ENCODE measurements at regions not wholly inside any gene's neighbourhood (a gene's known extent, or its start where the extent isn't known, plus 50 kb on each side); places are given as distances from the start of the nearest gene placed in this dataset.
"Not testable (repeated sequence)": the region's sequence is repeated elsewhere in the genome, so short reads cannot be mapped to it uniquely, and the experiment has no call there.

GRCh38 chr18:59800897-59801296 lies 98.9 kb upstream of the PMAIP1 start:
- no peak for DNase-seq (ENCODE audit: low read depth)

GRCh38 chr18:59799383-59800015 lies 100.3 kb upstream of the PMAIP1 start:
- no peak for DNase-seq (ENCODE audit: low read depth)

- no peak for DNase-seq (ENCODE audit: low read depth)
Measured at GRCh38 chr18:59795882-59796281, 98.7 kb upstream of the CCBE1 start.

- DNase-seq (ENCODE audit: low read depth) = no peak
Measured at GRCh38 chr18:59792353-59792752, 95.1 kb upstream of the CCBE1 start.

- not testable (repeated sequence) for DNase-seq (ENCODE audit: low read depth)
Measured at GRCh38 chr18:59790346-59790936, 93.2 kb upstream of the CCBE1 start.

GRCh38 chr18:59788791-59789106 lies 91.5 kb upstream of the CCBE1 start:
- DNase-seq (ENCODE audit: low read depth) = no peak

GRCh38 chr18:59787998-59788790 lies 91.0 kb upstream of the CCBE1 start:
- DNase-seq (ENCODE audit: low read depth) = no peak

GRCh38 chr18:59784694-59785093 lies 87.5 kb upstream of the CCBE1 start:
- DNase-seq (ENCODE audit: low read depth) = no peak

GRCh38 chr18:59783138-59783537 lies 85.9 kb upstream of the CCBE1 start:
- no peak for DNase-seq (ENCODE audit: low read depth)

- no peak for DNase-seq (ENCODE audit: low read depth)
Measured at GRCh38 chr18:59779979-59780378, 82.8 kb upstream of the CCBE1 start.

- DNase-seq (ENCODE audit: low read depth) = no peak
Measured at GRCh38 chr18:59778434-59778833, 81.2 kb upstream of the CCBE1 start.

GRCh38 chr18:59777636-59778035 lies 80.4 kb upstream of the CCBE1 start:
- no peak for DNase-seq (ENCODE audit: low read depth)

- DNase-seq (ENCODE audit: low read depth) = no peak
Measured at GRCh38 chr18:59769129-59769865, 72.1 kb upstream of the CCBE1 start.

GRCh38 chr18:59768409-59768808 lies 71.2 kb upstream of the CCBE1 start:
- no peak for DNase-seq (ENCODE audit: low read depth)

GRCh38 chr18:59767732-59768131 lies 70.5 kb upstream of the CCBE1 start:
- no peak for DNase-seq (ENCODE audit: low read depth)

- no peak for DNase-seq (ENCODE audit: low read depth)
Measured at GRCh38 chr18:59765343-59765742, 68.1 kb upstream of the CCBE1 start.

- DNase-seq (ENCODE audit: low read depth) = no peak
Measured at GRCh38 chr18:59764281-59764680, 67.1 kb upstream of the CCBE1 start.

- DNase-seq (ENCODE audit: low read depth) = no peak
Measured at GRCh38 chr18:59763541-59764136, 66.4 kb upstream of the CCBE1 start.

- DNase-seq (ENCODE audit: low read depth) = no peak
Measured at GRCh38 chr18:59760619-59761600, 63.7 kb upstream of the CCBE1 start.

- no peak for DNase-seq (ENCODE audit: low read depth)
Measured at GRCh38 chr18:59760212-59760611, 63.0 kb upstream of the CCBE1 start.

GRCh38 chr18:59758837-59759236 lies 61.6 kb upstream of the CCBE1 start:
- no peak for DNase-seq (ENCODE audit: low read depth)
